Cerebellar cortex (tissue), 1 donor: ENCODE measurements at regions not wholly inside any gene's neighbourhood (a gene's known extent, or its start where the extent isn't known, plus 50 kb on each side); places are given as distances from the start of the nearest gene placed in this dataset.
"Not testable (repeated sequence)": the region's sequence is repeated elsewhere in the genome, so short reads cannot be mapped to it uniquely, and the experiment has no call there.

ENCODE experiments used
- DNase-seq: peaks from one replicate; pipeline ENCODE4 v3.0.0-alpha.2; 2015; ENCODE audit warnings: low spot score

GRCh38 chr14:30160608-30161007 lies 233.0 kb upstream of the PRKD1 start:
- no peak for DNase-seq

- DNase-seq, result no peak
These were observed 234.4 kb upstream of the PRKD1 start for GRCh38 chr14:30162066-30162465.

GRCh38 chr14:30165255-30165654 lies 237.6 kb upstream of the PRKD1 start:
- DNase-seq, result no peak

- no peak for DNase-seq
These were observed 250.1 kb upstream of the PRKD1 start for GRCh38 chr14:30177781-30178180.

- DNase-seq, result no peak
These were observed 251.9 kb upstream of the PRKD1 start for GRCh38 chr14:30179381-30180130.

GRCh38 chr14:30180219-30180618 lies 252.6 kb upstream of the PRKD1 start:
- no peak for DNase-seq

- no peak for DNase-seq
These were observed 258.2 kb upstream of the PRKD1 start for GRCh38 chr14:30185832-30186231.

GRCh38 chr14:30191639-30192279 lies 264.1 kb upstream of the PRKD1 start:
- DNase-seq, result no peak

GRCh38 chr14:30193101-30193500 lies 265.5 kb upstream of the PRKD1 start:
- DNase-seq, result no peak

- DNase-seq, result no peak
These were observed 266.3 kb upstream of the PRKD1 start for GRCh38 chr14:30193845-30194501.

GRCh38 chr14:30194741-30195148 lies 267.1 kb upstream of the PRKD1 start:
- DNase-seq, result no peak

- DNase-seq, result no peak
These were observed 268.3 kb upstream of the PRKD1 start for GRCh38 chr14:30195941-30196340.

- DNase-seq, result no peak
These were observed 269.2 kb upstream of the PRKD1 start for GRCh38 chr14:30196861-30197260.

GRCh38 chr14:30198720-30199119 lies 271.1 kb upstream of the PRKD1 start:
- DNase-seq, result not testable (repeated sequence)

GRCh38 chr14:30204431-30204980 lies 276.9 kb upstream of the PRKD1 start:
- no peak for DNase-seq

GRCh38 chr14:30209136-30209535 lies 281.5 kb upstream of the PRKD1 start:
- DNase-seq, result no peak

GRCh38 chr14:30210630-30211029 lies 283.0 kb upstream of the PRKD1 start:
- no peak for DNase-seq

- DNase-seq, result no peak
These were observed 283.7 kb upstream of the PRKD1 start for GRCh38 chr14:30211326-30211725.

GRCh38 chr14:30214014-30214413 lies 286.4 kb upstream of the PRKD1 start:
- no peak for DNase-seq

- peak; percentile 35 for DNase-seq
These were observed 286.9 kb upstream of the PRKD1 start for GRCh38 chr14:30214461-30215090.

GRCh38 chr14:30218907-30219306 lies 291.3 kb upstream of the PRKD1 start:
- no peak for DNase-seq

- DNase-seq, result no peak
These were observed 293.9 kb upstream of the PRKD1 start for GRCh38 chr14:30221546-30221945.
